Ovary (tissue), 7 donors: ENCODE measurements at regions not wholly inside any gene's neighbourhood (a gene's known extent, or its start where the extent isn't known, plus 50 kb on each side); places are given as distances from the start of the nearest gene placed in this dataset.
"Not testable (repeated sequence)": the region's sequence is repeated elsewhere in the genome, so short reads cannot be mapped to it uniquely, and the experiment has no call there.

Experiments used
- DNase-seq, 5 donors: peaks; one replicate each; pipeline ENCODE4 v3.0.0-alpha.2; 2019 to 2020
- H3K27ac ChIP-seq, 2 donors: fragments of 200-600 bp; one replicate each; pipeline versions ENCODE4 v1.5.1 to v1.8.0; 2019 to 2022
- H3K27me3 ChIP-seq: fragments of 200-600 bp; one replicate; pipeline ENCODE4 v1.8.0; 2022
- H3K36me3 ChIP-seq: fragments of 200-600 bp; sonication (generic); one replicate; pipeline ENCODE4 v1.5.1; 2019
- H3K4me1 ChIP-seq: one replicate; pipeline ENCODE4 v1.8.1; 2013; ENCODE audit warnings: mild to moderate bottlenecking, moderate library complexity; ENCODE audit not compliant: insufficient read depth
- H3K4me3 ChIP-seq: fragments of 200-600 bp; sonication (generic); one replicate; pipeline ENCODE4 v1.5.1; 2017
- H3K9me3 ChIP-seq, 2 donors: fragments of 200-600 bp in 1 of 2; sonication (generic) in 1 of 2; one replicate each; pipeline versions ENCODE4 v1.5.1 to v1.8.1; 2013 to 2019; ENCODE audit warnings: mild to moderate bottlenecking in 1 of 2, moderate library complexity in 1 of 2
- CTCF ChIP-seq, 3 donors: fragments of 450-650 bp in 2 of 3; fragments of 200-600 bp in 1 of 3; IDR thresholded peaks; one replicate each; pipeline versions ENCODE4 v1.5.1 to v1.8.0; 2016 to 2022; ENCODE audit warnings: antibody characterized with exemption in 3 of 3, mild to moderate bottlenecking in 1 of 3
- EP300 ChIP-seq: sonication (generic); formaldehyde crosslinking; IDR thresholded peaks from one replicate; pipeline ENCODE4 v1.6.1; 2017; ENCODE audit warnings: antibody characterized with exemption
- POLR2A ChIP-seq: fragments of 450-650 bp; IDR thresholded peaks from one replicate; pipeline ENCODE4 v1.6.1; 2017; ENCODE audit warnings: antibody characterized with exemption, mild to moderate bottlenecking, moderate library complexity
- WGBS, 3 donors: extraction: QIAGEN DNeasy Blood & Tissue Kit in 1 of 3; methylation state at CpG; one replicate each; pipeline versions ENCODE4 v1.1.5 to v1.1.7; 2013 to 2017; 5-methylcytosine and 5-hydroxymethylcytosine counted together
- intact Hi-C, 4 donors: fragments of 100-400 bp; cut with DNase I; formaldehyde crosslinking; loops; one replicate each; pipeline versions ENCODE4 v1.11.0 to v1.15.1; 2022 to 2023
- donor health status: DM: no; HTN: no; CAD: no; lungs with moderate emphysema.
- donor health status: DM: no; HTN: no; CAD: no.
- donor health status: Bipolar disorder and iron deficiency.
- donor health status: DM: no; HTN: no; CAD: no.
- donor health status: DM: yes; HTN: yes; CAD: no.

GRCh38 chr9:65420771-65421170 is 135.8 kb upstream of the FOXD4L5 start:
- intact Hi-C loops, result no loop called here
- TF ChIP-seq EP300 (no peak), POLR2A (no peak), CTCF (IDR thresholded peaks at IDR 0.05) (no peak)
- WGBS, 3 donors, result 75 to 84% (median 78%) methylated on average over 5 of the region's 5 CpGs
- H3K4me3 ChIP-seq, result no peak overlapping the region
- no peaks in the 10 kb centered on the region for H3K27me3 ChIP-seq
- H3K4me1 ChIP-seq, result no peaks in the 10 kb centered on the region
- no peak for DNase-seq
- H3K36me3 ChIP-seq, result no peaks in the 10 kb centered on the region
- no peaks in the 10 kb centered on the region for H3K9me3 ChIP-seq
- H3K27ac ChIP-seq, result no peak overlapping the region

- DNase-seq, H3K36me3 ChIP-seq, H3K9me3 ChIP-seq, H3K27me3 ChIP-seq, intact Hi-C loops, H3K27ac ChIP-seq, H3K4me3 ChIP-seq, H3K4me1 ChIP-seq: not testable (repeated sequence)
- 51 to 68% (median 52%) methylated on average over 4 of the region's 4 CpGs for WGBS, 3 donors
Observed at GRCh38 chr9:65418966-65419365, 134.0 kb upstream of the FOXD4L5 start.

DNA sequence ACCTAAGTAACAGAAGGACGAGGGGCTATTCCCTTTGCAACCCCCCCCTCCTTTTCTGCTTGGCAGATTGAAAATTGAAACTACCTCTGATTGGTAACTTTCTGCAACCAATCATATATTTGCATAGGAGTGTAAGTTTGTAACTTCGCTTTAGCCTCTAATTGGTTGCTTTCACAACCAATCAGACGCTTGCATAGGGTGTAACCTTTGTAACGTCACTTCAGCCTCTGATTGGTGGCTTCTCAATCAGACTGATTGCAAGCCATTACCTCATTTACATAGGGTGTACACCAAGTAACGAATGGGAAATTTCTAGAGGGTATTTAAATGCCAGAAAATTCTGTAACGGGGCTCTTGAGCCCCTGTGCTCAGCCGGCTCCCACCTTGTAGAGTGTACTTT is 131.9 kb upstream of the FOXD4L5 start:
- H3K4me1 ChIP-seq, DNase-seq, H3K9me3 ChIP-seq, intact Hi-C loops, H3K36me3 ChIP-seq, H3K4me3 ChIP-seq, H3K27me3 ChIP-seq, H3K27ac ChIP-seq: not testable (repeated sequence)
- 48 to 62% (median 55%) methylated on average over 7 of the region's 7 CpGs for WGBS, 3 donors

GRCh38 chr9:65414249-65414648 is 129.2 kb upstream of the FOXD4L5 start:
- intact Hi-C loops, DNase-seq, H3K4me1 ChIP-seq, H3K27ac ChIP-seq, H3K4me3 ChIP-seq, H3K9me3 ChIP-seq, H3K36me3 ChIP-seq, H3K27me3 ChIP-seq: not testable (repeated sequence)
- 35 to 46% (median 45%) methylated on average over 4 of the region's 4 CpGs for WGBS, 3 donors

- H3K36me3 ChIP-seq, H3K4me3 ChIP-seq, H3K9me3 ChIP-seq, H3K27me3 ChIP-seq, intact Hi-C loops, H3K27ac ChIP-seq, H3K4me1 ChIP-seq: not testable (repeated sequence)
- peak in 1 of 5 donors; percentile 20 for DNase-seq
- 55 to 70% (median 64%) methylated on average over 5 of the region's 5 CpGs for WGBS, 3 donors
Observed at GRCh38 chr9:65413371-65413770, 128.4 kb upstream of the FOXD4L5 start.

- Histone ChIP-seq H3K27me3 (no peaks in the 10 kb centered on the region), H3K36me3 (no peaks in the 10 kb centered on the region), H3K27ac (no peak overlapping the region), H3K4me1 (no peaks in the 10 kb centered on the region), H3K9me3 (peaks cover 0 to 5% of the 10 kb centered on the region in 2 donors), H3K4me3 (no peak overlapping the region)
- TF ChIP-seq CTCF (IDR thresholded peaks at IDR 0.05), result no peak
- TF ChIP-seq POLR2A, result no peak
- TF ChIP-seq EP300, result no peak
- 76 to 82% (median 81%) methylated on average over 8 of the region's 8 CpGs for WGBS, 3 donors
- peak in 1 of 5 donors; percentile 8 for DNase-seq
- intact Hi-C loops, result no loop called here
Observed at GRCh38 chr9:65411901-65412300, 126.9 kb upstream of the FOXD4L5 start.

- 81 to 85% (median 84%) methylated on average over 9 of the region's 9 CpGs for WGBS, 3 donors
Observed at GRCh38 chr9:65411336-65411735, 126.3 kb upstream of the FOXD4L5 start.

More at GRCh38 chr9:65411336-65411735, 126.3 kb upstream of the FOXD4L5 start:
- TF ChIP-seq POLR2A, result no peak
- TF ChIP-seq CTCF (IDR thresholded peaks at IDR 0.05), result no peak
- TF ChIP-seq EP300, result no peak
- Histone ChIP-seq H3K4me3 (no peak overlapping the region), H3K36me3 (no peaks in the 10 kb centered on the region), H3K27ac (no peak overlapping the region), H3K9me3 (peaks cover 0 to 5% of the 10 kb centered on the region in 2 donors), H3K4me1 (no peaks in the 10 kb centered on the region), H3K27me3 (no peaks in the 10 kb centered on the region)
- intact Hi-C loops, result no loop called here
- DNase-seq, result peak in 1 of 5 donors; percentile 11
